Gastrocnemius medialis (tissue), 4 donors: ENCODE measurements at regions not wholly inside any gene's neighbourhood (a gene's known extent, or its start where the extent isn't known, plus 50 kb on each side); places are given as distances from the start of the nearest gene placed in this dataset.

Experiments used
- POLR2A ChIP-seq, 2 donors: fragments of 450-650 bp; IDR thresholded peaks; one replicate each; pipeline ENCODE4 v1.6.1; 2017; ENCODE audit warnings: antibody characterized with exemption in 2 of 2, mild to moderate bottlenecking in 2 of 2, moderate library complexity in 2 of 2
- TF ChIP-seq, protein P1 (sequence below), 5 experiments: fragments of 450-650 bp in 3 of 5; fragments of 200-600 bp in 2 of 5; sonication (generic) in 2 of 5; IDR thresholded peaks in 4 of 5; conservative IDR thresholded peaks in 1 of 5; 1 replicate in 4 of 5; 2 replicates in 1 of 5; pipeline ENCODE4 v1.5.1; 2016 to 2019; ENCODE audit warnings: antibody characterized with exemption in 5 of 5, mild to moderate bottlenecking in 3 of 5, moderate library complexity in 3 of 5

DNA sequence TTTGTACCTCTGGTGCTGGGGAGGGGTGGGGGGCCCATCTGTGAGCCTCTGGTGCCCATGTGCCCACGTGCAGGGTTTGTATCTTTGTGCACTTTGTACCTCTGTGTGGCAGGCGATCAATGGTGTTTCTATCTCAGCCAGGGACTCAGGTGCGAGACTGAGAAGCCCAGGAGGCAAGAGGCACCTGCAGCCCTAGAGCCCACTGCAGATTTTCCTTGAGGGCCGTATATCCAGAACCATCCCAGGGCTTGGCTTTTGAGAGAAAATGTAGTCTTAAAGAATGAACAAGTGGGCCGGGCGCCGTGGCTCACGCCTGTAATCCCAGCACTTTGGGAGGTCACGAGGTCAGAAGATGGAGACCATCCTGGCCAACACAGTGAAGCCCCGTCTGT lies 52.2 kb upstream of the KCNMB1 start:
- no peak for TF ChIP-seq POLR2A (IDR thresholded peaks at IDR 0.05)
- TF ChIP-seq, protein P1, sequence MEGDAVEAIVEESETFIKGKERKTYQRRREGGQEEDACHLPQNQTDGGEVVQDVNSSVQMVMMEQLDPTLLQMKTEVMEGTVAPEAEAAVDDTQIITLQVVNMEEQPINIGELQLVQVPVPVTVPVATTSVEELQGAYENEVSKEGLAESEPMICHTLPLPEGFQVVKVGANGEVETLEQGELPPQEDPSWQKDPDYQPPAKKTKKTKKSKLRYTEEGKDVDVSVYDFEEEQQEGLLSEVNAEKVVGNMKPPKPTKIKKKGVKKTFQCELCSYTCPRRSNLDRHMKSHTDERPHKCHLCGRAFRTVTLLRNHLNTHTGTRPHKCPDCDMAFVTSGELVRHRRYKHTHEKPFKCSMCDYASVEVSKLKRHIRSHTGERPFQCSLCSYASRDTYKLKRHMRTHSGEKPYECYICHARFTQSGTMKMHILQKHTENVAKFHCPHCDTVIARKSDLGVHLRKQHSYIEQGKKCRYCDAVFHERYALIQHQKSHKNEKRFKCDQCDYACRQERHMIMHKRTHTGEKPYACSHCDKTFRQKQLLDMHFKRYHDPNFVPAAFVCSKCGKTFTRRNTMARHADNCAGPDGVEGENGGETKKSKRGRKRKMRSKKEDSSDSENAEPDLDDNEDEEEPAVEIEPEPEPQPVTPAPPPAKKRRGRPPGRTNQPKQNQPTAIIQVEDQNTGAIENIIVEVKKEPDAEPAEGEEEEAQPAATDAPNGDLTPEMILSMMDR (IDR thresholded peaks at IDR 0.05 in 4 of 5, conservative IDR thresholded peaks at IDR 0.05 in 1 of 5): no peak
